NB4 (cell line): ENCODE measurements at regions not wholly inside any gene's neighbourhood (a gene's known extent, or its start where the extent isn't known, plus 50 kb on each side); places are given as distances from the start of the nearest gene placed in this dataset.
A peak's percentile ranks its signal among the peaks of the same experiment; 100 is the strongest.

ENCODE experiments used
- POLR2A ChIP-seq: IDR thresholded peaks from 2 replicates; pipeline ENCODE4 v1.6.1; 2011; ENCODE audit warnings: mild to moderate bottlenecking; ENCODE audit not compliant: insufficient read length; ENCODE audit errors: extremely low read depth
- TF ChIP-seq, protein P1 (sequence below): IDR thresholded peaks from one replicate; pipeline ENCODE4 v1.5.1; 2012; ENCODE audit warnings: low read depth, low read length
- TF ChIP-seq, protein P2 (sequence below): IDR thresholded peaks from 2 replicates; pipeline ENCODE4 v1.6.1; 2011; ENCODE audit warnings: low read depth, low read length

DNA sequence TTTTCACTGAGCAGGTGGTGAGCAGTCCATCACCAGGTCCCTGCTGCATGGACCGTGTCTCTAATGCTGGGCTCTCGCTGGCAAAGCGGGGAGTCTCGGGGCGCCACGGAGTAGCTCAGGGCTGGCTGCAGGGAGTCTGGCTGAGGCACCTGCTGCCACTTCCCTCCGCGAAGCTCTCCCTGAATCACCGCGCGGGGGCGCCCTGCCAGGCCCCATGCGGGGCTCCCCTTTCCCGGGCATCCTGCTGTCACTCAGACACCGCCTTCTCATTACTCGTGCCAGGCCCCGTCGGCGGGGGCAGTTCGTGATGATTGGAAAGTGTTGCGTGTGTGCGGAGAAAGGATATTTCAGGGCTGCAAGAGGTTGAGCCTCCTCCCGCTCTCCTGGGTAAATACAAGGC lies 335.8 kb downstream of the IRX2 start:
- TF ChIP-seq, protein P1, sequence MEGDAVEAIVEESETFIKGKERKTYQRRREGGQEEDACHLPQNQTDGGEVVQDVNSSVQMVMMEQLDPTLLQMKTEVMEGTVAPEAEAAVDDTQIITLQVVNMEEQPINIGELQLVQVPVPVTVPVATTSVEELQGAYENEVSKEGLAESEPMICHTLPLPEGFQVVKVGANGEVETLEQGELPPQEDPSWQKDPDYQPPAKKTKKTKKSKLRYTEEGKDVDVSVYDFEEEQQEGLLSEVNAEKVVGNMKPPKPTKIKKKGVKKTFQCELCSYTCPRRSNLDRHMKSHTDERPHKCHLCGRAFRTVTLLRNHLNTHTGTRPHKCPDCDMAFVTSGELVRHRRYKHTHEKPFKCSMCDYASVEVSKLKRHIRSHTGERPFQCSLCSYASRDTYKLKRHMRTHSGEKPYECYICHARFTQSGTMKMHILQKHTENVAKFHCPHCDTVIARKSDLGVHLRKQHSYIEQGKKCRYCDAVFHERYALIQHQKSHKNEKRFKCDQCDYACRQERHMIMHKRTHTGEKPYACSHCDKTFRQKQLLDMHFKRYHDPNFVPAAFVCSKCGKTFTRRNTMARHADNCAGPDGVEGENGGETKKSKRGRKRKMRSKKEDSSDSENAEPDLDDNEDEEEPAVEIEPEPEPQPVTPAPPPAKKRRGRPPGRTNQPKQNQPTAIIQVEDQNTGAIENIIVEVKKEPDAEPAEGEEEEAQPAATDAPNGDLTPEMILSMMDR: peak; percentile 17
- TF ChIP-seq, protein P2, sequence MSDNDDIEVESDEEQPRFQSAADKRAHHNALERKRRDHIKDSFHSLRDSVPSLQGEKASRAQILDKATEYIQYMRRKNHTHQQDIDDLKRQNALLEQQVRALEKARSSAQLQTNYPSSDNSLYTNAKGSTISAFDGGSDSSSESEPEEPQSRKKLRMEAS: no peak
- no peak for TF ChIP-seq POLR2A
